ENCODE measurements at regions not wholly inside any gene's neighbourhood (a gene's known extent, or its start where the extent isn't known, plus 50 kb on each side); places are given as distances from the start of the nearest gene placed in this dataset.

GRCh38 chrX:104372547-104372946 lies 117.8 kb upstream of the ESX1 start:
- TF ChIP-seq TAF1 (IDR thresholded peaks at IDR 0.05; ENCODE audit: low read depth) (no peak), FOXM1 (IDR thresholded peaks at IDR 0.05; ENCODE audit: borderline replicate concordance, low read depth) (no peak), TCF12 (IDR thresholded peaks at IDR 0.05; ENCODE audit: low read depth) (no peak), RAD21 (IDR thresholded peaks at IDR 0.05; ENCODE audit: low read depth) (no peak), EGR1 (IDR thresholded peaks at IDR 0.05) (no peak), TEAD4 (IDR thresholded peaks at IDR 0.05) (no peak), USF1 (IDR thresholded peaks at IDR 0.05) (no peak), ZBTB7A (IDR thresholded peaks at IDR 0.05; ENCODE audit: low read depth) (no peak), MAX (IDR thresholded peaks at IDR 0.05) (no peak), YY1 (IDR thresholded peaks at IDR 0.05; ENCODE audit: low read depth) (no peak), CREB1 (IDR thresholded peaks at IDR 0.05; ENCODE audit: low read depth) (no peak), NFIC (IDR thresholded peaks at IDR 0.05) (no peak), REST (IDR thresholded peaks at IDR 0.05; ENCODE audit: low read depth) (no peak), CEBPB (IDR thresholded peaks at IDR 0.05) (no peak), EP300 (IDR thresholded peaks at IDR 0.05; ENCODE audit: borderline replicate concordance) (no peak)

- TF ChIP-seq NFIC (IDR thresholded peaks at IDR 0.05) (no peak), MAX (IDR thresholded peaks at IDR 0.05) (no peak), TEAD4 (IDR thresholded peaks at IDR 0.05) (no peak), ZBTB7A (IDR thresholded peaks at IDR 0.05; ENCODE audit: low read depth) (no peak), USF1 (IDR thresholded peaks at IDR 0.05) (no peak)
Observed at GRCh38 chrX:104370089-104370488, 115.4 kb upstream of the ESX1 start.

GRCh38 chrX:104359124-104359523 lies 104.4 kb upstream of the ESX1 start:
- TF ChIP-seq YY1 (IDR thresholded peaks at IDR 0.05; ENCODE audit: low read depth) (no peak), USF1 (IDR thresholded peaks at IDR 0.05) (no peak), TCF12 (IDR thresholded peaks at IDR 0.05; ENCODE audit: low read depth) (no peak), EP300 (IDR thresholded peaks at IDR 0.05; ENCODE audit: borderline replicate concordance) (no peak), FOXM1 (IDR thresholded peaks at IDR 0.05; ENCODE audit: borderline replicate concordance, low read depth) (no peak)

- TF ChIP-seq TCF12 (IDR thresholded peaks at IDR 0.05; ENCODE audit: low read depth): no peak
- no peak for TF ChIP-seq TEAD4 (IDR thresholded peaks at IDR 0.05)
- TF ChIP-seq USF1 (IDR thresholded peaks at IDR 0.05): no peak
- no peak for TF ChIP-seq CREB1 (IDR thresholded peaks at IDR 0.05; ENCODE audit: low read depth)
Observed at GRCh38 chrX:104351173-104351769, 96.5 kb upstream of the ESX1 start.

GRCh38 chrX:104347860-104348259 lies 93.1 kb upstream of the ESX1 start:
- TF ChIP-seq TCF12 (IDR thresholded peaks at IDR 0.05; ENCODE audit: low read depth): no peak
- TF ChIP-seq CEBPB (IDR thresholded peaks at IDR 0.05): no peak
- TF ChIP-seq YY1 (IDR thresholded peaks at IDR 0.05; ENCODE audit: low read depth): no peak
- no peak for TF ChIP-seq CREB1 (IDR thresholded peaks at IDR 0.05; ENCODE audit: low read depth)
- no peak for TF ChIP-seq NFIC (IDR thresholded peaks at IDR 0.05)
- TF ChIP-seq TAF1 (IDR thresholded peaks at IDR 0.05; ENCODE audit: low read depth): no peak
- TF ChIP-seq TEAD4 (IDR thresholded peaks at IDR 0.05): no peak
- TF ChIP-seq ZBTB7A (IDR thresholded peaks at IDR 0.05; ENCODE audit: low read depth): no peak
- no peak for TF ChIP-seq EP300 (IDR thresholded peaks at IDR 0.05; ENCODE audit: borderline replicate concordance)
- TF ChIP-seq FOXM1 (IDR thresholded peaks at IDR 0.05; ENCODE audit: borderline replicate concordance, low read depth): no peak
- no peak for TF ChIP-seq RAD21 (IDR thresholded peaks at IDR 0.05; ENCODE audit: low read depth)

GRCh38 chrX:104343428-104344129 lies 88.8 kb upstream of the ESX1 start:
- TF ChIP-seq USF1 (IDR thresholded peaks at IDR 0.05) (no peak), CREB1 (IDR thresholded peaks at IDR 0.05; ENCODE audit: low read depth) (no peak), RAD21 (IDR thresholded peaks at IDR 0.05; ENCODE audit: low read depth) (peak; percentile 41; the same call in 1 of the 2 replicates)
